ENCODE measurements at regions not wholly inside any gene's neighbourhood (a gene's known extent, or its start where the extent isn't known, plus 50 kb on each side); places are given as distances from the start of the nearest gene placed in this dataset.

DNA sequence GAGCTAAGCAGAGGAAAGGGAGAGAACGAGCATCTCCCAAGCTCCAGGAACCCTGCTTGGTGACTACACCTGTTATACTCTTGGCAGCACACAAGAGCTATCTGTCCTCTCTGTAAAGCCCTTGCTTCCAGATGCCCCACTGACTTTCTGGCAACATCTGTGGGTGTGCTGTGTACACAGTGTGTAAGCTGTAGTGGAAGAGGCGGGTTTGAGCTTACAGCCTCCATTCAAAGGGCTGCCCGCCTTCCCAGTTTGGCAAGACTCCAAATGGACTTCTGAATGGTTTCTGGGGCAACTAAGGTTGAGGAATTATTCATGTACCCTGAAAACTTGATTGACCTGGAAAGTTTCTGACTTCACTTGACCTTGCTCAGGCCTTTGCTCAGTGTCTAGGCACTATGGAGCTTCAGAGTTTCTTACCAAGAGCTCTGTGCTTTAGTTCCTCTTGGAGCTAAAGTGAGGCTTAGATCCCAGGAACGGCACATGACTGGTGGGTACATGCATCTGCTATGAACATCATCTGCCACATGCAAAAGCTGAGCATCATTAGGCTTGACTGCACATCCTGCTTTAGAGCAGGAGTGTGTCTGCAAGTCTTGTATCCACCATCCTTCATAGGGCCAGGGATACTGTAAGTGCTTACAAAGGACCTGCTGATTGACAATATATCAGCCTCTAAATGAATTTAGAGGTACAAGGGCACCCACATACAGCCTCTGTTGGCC is 290.9 kb upstream of the SIX2 start:
- no peak for DNase-seq

DNA sequence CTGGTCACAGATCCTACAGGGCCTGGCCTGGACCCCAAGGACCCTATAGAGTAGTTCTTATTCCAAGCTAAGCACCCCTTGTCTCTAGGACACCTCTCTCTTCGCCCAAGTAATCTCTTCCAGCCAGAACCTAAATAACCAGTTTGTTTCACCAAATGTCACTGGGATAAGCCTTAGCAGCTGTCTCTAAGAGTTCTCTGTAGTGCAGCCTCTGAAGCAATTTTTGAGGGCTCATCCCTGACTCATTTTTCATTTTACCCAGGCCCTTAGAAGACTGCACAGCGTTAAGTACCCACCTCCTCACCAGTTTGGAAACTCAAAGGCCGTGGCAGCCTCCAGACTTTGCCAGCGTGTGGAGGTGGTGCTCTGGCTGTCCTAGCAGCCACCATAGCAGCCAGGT is 290.1 kb upstream of the SIX2 start:
- DNase-seq, result no peak

DNA sequence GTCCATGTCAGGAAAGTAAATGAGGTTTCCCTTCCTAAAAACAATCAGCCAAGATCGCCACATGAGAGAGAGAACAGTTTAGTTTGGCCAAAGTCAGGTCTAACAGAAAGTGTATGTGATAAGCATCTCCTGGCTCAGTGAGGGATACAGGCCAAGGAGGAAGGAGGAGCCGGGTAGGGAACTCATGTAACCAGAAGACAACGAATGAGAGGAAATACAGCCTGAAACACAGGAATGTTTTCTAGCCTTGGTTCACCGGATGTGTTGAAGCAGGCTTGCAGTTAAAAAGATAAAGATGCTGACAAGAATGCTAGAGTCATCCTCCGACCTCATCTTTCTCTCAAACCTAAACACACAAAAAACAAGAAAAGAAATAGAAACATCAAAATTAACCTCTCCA is 283.9 kb upstream of the SIX2 start:
- DNase-seq, result no peak

DNA sequence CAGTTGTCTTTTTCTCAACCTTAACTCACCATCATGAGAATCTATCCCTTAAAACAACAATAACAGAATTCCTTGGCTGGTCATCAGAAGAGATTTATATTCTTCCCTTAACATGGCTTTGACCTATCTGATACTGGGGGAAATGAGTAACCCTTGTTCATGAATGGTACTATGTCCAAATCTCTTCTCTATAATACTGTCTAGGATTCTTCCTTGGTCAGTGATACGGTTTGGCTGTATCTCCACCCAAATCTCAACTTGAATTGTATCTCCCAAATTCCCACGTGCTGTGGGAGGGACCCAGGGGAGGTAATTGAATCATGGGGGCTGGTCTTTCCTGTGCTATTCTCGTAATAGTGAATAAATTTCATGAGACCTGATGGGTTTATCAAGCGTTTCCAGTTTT is 282.0 kb upstream of the SIX2 start:
- no peak for DNase-seq

DNA sequence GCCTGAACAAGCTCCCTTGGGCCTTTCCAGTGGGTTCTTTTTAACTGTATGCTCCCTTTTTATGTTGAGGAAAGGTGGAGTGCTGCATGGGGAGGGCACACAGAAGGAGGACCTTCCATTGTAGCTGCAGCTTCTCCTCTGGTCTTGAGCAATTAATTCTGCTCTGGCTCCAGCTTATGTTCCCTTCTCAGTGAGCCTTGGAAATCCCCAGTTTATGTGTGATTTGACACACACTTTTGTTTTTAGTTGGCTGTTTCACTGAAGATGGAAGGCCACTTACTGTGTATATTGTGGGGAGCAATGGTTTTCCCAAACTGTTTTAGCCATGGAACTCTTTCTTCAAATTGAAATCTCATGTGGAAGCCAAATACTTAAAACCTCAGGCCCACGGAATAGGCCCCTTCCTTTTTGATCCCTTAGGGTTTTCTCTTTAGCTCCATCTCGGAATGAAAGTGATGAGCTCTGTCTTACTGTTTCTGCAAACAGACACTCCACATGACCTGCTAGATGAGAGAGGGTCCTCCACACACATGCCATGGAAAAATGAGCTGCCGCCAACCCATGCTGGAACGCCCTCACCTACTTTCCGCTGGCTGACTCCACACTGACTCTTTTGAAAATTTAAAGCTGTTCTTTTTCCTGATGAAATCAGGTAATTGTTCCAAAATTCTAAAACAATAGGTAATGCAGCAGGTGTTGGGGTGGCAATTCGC is 280.9 kb upstream of the SIX2 start:
- no peak for DNase-seq

DNA sequence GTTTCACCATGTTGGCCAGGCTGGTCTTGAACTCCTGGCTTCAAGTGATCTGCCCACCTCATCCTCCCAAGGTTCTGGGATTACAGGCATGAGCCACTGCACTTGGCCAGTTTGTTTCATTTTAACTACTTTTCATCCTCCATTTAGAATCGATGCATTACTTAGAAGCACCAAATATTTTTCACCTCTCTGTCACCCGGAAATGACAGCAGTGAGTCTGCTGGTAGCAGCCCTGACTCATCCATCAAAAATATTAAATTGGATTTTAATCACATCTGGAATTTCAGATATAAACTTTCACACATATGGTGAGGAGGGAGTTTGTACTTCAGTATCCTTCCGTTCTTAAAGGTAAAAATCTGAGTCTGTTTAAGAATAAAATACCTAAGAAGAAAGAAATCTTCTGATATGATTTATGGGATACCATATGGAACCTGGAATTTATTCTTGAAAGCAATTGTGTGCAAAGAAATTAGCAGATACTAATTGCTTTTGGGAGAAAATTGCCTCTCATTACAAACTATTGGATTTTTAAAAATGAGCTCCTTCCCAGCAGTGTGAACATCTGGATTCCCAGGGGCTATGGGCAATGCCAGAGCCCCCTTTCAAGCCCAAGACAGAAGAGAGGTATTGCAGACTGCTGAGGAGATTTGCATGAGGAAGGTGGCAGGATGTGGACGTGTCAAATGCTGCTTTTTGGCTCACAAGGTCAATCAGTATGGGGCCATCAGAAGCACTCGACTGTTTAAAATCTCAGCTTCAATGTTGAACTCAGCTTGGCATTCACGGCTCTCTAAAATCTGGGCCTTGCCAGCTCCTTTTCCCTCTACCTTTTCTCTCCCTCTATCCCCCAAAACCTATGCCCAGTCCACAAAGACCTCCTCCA is 279.5 kb upstream of the SIX2 start:
- DNase-seq, result no peak

DNA sequence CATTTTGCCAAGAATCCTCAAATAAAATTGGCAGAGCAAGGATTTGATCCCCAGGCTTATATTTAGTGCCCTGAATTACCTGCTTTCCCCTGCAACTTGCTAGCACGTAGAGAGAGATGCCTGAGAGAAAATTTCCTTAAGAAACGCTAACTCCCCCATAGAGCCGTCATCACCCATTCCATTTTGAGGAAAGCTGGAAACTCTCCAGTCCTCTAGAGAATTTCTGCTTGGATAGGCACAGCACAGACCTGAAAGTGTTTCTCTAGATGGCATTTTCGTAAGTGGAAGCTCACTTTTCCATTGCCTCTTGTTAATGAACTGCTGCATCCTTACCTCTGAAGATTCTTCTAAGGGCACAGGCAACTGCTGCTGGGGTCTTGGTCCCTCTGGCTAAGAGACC is 277.8 kb upstream of the SIX2 start:
- DNase-seq, result no peak

DNA sequence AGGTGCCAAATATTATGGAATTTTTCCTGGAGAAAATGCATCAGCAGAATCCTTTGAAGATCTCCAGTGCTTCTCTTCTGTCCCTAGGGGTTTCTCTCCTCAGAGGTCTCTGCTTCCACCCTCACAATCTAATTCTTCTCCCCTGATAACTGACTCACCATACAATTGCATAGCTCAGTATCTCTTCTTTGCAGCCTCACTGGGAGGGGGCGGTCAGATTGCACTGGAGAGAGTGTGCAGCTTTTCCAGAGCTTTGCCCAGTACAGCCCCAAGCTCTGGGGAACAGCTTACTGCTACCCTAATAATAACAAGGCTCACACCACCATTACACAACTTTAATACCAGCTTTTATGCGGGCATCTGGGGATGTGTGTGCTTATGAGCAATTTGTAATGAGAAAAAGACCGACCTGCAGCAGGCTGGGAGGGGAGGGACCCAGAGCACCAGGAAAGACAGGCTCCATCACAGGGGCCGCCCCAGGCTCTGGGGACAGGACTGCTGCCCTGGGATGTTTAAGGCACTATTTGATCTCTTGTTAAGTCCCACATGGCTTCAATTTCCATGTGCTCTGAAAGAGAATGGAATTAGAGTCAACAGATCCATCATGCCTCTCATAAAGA is 276.6 kb upstream of the SIX2 start:
- no peak for DNase-seq

DNA sequence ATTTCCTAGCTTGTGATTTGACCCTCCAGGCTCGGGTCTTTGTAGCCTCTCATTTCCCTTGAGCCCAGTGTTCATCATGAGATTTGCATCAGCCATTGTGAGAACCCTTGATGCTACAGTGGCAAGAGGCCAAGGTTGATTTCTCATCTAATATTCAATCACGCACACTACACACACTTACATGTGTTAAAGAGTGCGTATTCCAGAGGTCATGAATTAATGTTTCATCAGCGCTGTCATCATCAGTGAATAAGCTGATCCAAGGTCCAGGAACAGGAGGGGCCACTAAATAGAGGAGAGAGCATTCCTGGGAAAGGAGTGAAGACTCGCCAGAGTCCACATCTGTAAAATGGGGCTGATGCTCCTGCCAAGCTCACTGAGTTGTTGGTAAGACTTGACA is 276.1 kb upstream of the SIX2 start:
- DNase-seq, result no peak

DNA sequence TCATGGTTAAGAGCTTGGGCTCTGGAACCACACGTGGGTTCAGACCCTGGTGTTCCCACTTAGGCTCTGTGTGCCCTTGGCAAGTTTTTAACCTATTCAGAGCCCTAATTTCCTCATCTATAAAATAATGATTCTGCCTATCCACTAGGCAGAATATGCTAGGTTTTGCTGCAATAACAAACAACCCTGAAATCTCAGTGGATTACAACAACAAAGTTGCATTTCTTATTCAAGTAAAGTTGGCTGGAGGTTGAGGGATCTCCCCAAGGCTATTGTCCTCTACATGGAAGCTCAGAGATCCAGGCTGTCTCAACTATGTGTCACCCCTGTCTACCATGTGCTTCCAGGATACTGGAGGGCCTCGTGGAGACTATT is 275.4 kb upstream of the SIX2 start:
- no peak for DNase-seq

DNA sequence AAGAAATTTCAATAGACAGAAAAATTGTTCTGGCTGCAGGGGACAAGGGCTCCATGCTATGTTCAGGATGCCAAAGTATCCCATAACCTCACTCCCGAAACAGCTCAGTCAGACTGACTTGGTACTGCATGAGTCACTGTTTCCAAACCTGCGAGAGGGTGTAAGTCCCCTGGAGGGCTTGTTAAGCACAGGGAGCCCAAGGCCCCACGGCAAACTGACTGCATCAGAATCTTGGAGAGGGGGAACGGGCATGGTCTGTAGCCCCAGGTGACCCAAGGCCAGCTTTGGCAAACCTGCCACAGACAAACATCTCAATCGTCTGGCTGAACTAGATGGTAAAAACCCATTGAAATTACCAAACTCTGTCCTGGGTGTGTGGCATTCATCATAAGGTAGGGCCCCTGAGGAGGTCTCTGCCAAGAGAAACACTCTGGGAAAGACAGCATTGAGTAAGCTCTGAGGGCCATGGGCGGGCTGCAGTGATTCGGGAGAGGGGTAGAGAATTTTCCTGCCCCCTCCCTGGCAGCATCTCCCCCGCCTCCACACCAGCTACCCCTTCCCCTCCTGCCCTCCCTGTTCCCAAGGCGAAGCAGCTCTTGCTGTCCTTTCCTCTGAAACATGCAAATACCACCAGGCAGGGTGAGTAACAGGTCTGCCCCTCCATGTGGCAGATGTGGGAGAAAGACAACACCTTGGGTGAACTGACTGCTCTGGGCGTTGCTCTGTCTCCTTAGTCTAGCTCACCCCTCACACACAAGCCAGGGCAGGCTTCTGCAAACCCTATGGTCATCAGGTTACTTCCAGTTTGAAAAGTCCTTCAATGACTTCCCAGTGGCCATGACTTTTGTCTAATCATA is 274.7 kb upstream of the SIX2 start:
- DNase-seq, result no peak

DNA sequence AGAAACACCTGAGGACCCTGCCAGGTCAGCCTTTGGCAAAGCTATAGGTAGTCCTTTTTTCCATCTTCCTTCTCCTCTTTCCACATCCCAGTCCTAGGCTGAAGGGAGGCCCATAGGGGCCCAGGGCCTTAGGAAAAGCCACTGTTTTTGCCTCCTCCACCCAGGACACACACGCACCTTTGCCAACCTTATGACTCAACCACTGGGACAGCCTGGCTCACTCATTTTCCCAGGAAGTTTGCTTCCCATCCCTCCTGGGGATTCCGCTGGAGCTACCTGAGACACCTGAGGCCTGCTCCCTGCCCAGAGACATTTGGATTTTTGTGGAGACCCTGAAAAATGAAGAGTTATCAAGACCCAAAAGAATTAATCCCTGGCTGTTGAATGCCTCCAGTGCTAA is 273.4 kb upstream of the SIX2 start:
- DNase-seq, result no peak

DNA sequence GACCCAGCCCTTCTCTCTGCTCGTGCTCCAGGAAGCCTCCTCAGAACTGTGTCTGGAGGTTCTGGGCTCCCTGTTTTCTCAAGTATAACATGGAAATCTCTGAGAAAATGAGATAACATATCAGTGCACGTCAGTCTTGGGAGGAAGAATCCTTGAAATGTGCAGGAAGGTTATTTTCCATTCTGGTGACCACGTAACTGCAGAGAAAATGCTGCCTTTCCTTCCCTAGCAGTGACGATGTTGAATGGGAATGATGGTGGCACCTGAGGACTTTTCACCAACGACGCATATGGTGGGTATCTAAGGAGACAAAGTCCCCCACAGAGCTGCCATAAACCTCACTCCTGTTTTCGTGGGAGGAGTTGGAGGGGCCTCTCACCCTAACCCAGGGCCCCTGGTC is 272.1 kb upstream of the SIX2 start:
- DNase-seq, result no peak

DNA sequence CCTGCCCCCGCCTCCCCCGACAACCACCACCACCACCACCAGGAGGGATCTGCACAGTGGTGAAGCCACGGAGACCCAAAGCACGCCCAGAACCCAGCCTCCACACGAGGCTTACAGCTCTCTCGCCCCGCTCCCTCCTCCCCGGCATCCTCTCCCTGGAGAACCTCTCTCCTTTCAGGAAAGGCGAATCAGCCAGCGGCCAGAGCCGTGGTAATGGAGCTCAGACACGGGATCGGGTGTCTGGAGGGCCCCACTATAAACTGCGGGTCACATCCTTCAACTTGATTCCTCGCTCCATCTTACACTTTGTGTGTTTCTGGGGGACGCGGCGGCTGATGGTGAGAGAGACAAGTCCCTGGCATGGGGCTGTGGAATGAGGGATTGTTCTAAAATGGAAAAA is 271.5 kb upstream of the SIX2 start:
- no peak for DNase-seq

DNA sequence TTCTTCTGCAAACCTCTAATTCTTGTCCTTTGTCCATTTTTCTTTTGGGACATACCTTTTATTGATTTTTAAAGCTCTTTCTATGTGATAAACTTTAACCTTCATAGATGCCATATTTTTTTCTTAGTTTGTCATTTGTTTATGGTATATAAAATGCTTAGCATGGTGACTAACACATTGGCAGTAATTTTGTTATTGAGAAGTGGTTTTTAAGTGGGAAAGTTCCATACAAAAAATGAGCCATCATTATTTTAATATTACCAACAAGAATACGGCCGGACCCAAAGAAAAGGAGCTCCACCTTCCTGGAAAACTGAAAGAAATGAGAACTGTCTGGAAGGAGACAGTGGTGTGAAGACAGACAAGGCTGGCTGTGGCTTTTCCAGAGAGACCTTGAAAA is 270.1 kb upstream of the SIX2 start:
- no peak for DNase-seq

DNA sequence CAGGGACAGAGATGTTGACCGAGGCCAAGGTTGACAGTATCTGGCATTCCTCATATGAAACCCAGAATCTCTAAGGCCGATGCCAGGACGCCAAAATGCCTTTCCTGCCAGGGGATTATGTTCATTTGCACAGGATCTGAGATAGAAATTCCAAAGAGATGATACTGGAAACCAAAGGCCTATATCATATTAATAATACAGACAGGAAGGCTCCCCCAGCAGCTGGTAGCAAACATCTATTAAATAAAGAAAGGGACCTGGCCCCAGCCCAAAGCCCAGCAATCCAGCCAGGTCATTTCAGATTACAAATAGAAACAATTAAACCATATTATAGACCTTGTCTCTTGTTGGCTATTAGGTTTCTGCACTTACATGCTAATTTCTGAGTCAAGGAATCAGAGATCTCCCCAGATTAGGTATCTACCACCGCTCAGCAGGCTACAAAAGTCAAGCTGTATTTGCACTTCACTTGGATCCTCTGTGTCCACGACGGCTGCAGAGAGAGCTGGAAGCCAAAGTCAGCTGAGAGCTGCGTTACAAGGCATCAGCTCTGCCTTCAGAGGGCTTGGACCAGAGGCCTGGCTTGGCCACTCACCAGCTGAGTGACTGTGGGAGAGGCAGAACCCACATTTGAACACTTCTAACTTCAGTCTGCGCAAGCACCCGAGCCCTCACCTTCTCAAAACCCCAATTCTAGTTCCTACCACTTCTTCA is 269.3 kb upstream of the SIX2 start:
- DNase-seq, result no peak

DNA sequence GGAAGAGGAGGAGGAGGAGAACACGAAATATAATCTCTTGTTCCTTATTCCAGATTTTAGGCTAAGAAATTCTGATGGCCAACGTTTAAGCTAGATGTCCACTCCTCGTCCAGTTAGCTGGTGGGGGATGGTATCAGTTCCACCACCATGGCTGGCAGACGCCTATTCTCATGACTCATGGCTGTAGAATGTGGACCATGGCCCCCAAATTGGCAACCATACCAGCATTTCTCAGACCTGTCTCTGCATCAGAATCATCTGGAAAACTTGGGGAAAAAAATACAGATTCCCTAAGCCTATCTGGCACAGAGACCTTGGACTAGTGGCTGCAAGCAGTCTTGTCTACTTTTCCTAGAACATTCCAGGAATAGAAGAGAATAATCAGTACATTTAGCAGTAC is 267.7 kb upstream of the SIX2 start:
- no peak for DNase-seq

DNA sequence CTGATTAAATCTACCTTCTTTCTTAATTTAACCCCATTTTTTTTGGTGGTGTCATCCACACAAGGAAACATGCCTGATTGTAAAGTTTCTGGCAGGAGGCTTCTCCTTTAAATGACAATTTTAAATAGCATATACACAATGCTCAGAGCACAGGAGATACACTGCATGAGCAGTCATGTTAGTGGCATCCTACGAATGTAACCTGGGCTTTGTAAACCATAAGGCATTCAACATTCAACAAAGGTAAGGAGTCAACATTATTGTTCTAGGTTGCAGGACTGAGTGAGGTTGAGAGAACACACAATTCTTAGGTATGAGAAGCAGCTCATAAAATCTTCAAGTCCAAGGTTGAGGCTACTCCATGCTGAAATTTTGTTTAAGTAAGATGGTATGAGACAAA is 266.6 kb upstream of the SIX2 start:
- no peak for DNase-seq

DNA sequence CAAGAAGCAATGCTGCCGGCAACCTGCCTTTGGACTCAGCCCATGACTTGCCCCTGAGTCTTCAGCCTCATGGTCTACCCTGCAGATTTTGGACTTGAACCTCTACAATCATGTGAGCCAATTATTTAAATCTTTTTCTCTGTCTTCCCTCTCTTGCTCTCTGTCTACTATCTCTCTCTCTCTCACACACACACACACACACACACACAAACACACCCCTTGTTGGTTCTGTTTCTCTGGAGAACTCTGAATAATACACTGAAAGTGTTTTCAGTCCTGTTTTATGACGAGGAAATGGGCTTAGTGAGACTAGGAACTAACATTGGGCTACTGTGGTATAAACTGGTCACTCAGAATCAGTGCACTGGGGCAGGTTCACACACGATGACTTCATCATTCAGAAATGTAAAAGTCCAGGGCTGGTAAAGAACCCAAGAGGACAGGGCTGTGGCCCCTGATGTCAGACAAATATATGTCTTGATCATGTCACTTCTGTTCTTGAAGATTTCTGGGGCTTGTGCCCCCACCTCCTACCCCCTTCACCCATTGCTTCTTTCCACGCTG is 266.1 kb upstream of the SIX2 start:
- DNase-seq, result no peak

DNA sequence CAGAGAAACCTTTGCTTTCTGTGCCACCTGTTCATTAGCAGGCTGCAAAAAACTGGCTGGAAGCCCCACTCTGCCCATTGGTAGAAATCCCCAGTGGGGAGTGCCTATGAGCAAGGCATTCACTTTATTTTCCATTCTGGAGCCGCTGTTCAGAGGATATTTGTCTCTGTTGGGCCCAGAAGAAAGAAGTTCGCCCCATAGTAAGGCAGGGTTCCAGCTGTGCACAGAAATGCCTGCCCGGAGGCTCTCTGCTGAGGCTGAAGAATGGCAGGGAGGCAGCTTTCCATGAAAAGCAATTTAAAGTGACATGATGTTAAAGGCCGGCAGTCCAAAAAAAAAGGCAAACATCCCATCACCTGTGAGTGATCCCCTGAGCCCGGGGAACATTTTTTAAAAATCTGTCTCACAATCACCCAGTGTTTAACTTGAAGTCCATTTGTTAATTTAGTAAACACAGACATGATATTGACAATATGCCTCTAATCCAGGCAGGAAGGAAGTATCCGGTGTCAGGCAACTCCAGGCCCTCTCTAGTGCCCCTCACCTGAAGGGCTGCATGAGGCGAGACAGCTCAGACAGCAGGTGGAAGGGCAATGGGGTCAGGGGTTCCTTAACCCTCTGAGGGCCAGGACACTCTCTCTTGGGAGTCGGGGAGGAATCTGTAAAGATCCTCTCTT is 265.1 kb upstream of the SIX2 start:
- DNase-seq, result no peak

All from stimulated activated CD4-positive, alpha-beta T cell treated with anti-CD3 and anti-CD28 coated beads, Interleukin-15, amount 100 ng/mL, for 24 hours (primary cell).